HEK293 (cell line): ENCODE measurements at regions not wholly inside any gene's neighbourhood (a gene's known extent, or its start where the extent isn't known, plus 50 kb on each side); places are given as distances from the start of the nearest gene placed in this dataset.
A peak's percentile ranks its signal among the peaks of the same experiment; 100 is the strongest.

Source experiments
- CTCF ChIA-PET: fragments of 350-600 bp; formaldehyde crosslinking; extraction: SDS; loops from one replicate; lab custom pipeline; 2021; ENCODE audit warnings: antibody characterized with exemption; lab: Yijun Ruan, JAX
- POLR2A ChIA-PET: fragments of 300-600 bp; formaldehyde crosslinking; extraction: SDS; loops from one replicate; lab custom pipeline; 2020; ENCODE audit warnings: antibody characterized with exemption, inconsistent platforms; lab: Yijun Ruan, JAX
- H3K27ac ChIP-seq: fragments of 200-500 bp; sonication (Bioruptor generic); 2 replicates; pipeline ENCODE4 v1.5.1; 2014; ENCODE audit warnings: low read depth, low read length, control low read depth, inconsistent platforms; ENCODE audit errors: extremely low read depth
- H3K36me3 ChIP-seq, 2 experiments: fragments of 200-500 bp in 1 of 2; sonication (Bioruptor generic) in 1 of 2; 1 replicate in 1 of 2; 2 replicates in 1 of 2; pipeline ENCODE4 v1.5.1; 2014 to 2017; ENCODE audit warnings: inconsistent platforms in 2 of 2, low read length in 2 of 2; ENCODE audit not compliant: control insufficient read depth in 2 of 2, insufficient read depth in 1 of 2
- H3K4me1 ChIP-seq: fragments of 200-500 bp; sonication (Bioruptor generic); 2 replicates; pipeline ENCODE4 v1.5.1; 2014; ENCODE audit warnings: mild to moderate bottlenecking, low read length, inconsistent platforms; ENCODE audit not compliant: control insufficient read depth, insufficient read depth
- H3K4me3 ChIP-seq: 2 replicates; pipeline ENCODE4 v1.5.1; 2011; ENCODE audit warnings: low read depth, mild to moderate bottlenecking, control low read depth, low read length, moderate library complexity
- H3K9me3 ChIP-seq: fragments of 200-500 bp; sonication (Bioruptor generic); 2 replicates; pipeline ENCODE4 v1.5.1; 2014; ENCODE audit warnings: low read depth, low read length, inconsistent platforms; ENCODE audit not compliant: control insufficient read depth, insufficient read depth
- BCL11B ChIP-seq: fragments of 450-650 bp; formaldehyde crosslinking; IDR thresholded peaks from 2 replicates; pipeline ENCODE4 v1.5.1; 2016; ENCODE audit warnings: low read depth, missing biosample characterization, missing genetic modification characterization
- GLI2 ChIP-seq: fragments of 450-650 bp; formaldehyde crosslinking; IDR thresholded peaks from 2 replicates; pipeline ENCODE4; 2017; ENCODE audit warnings: missing biosample characterization, missing genetic modification characterization, low read depth, borderline replicate concordance
- KLF9 ChIP-seq: fragments of 450-650 bp; formaldehyde crosslinking; IDR thresholded peaks from 2 replicates; pipeline ENCODE4 v1.5.1; 2016; ENCODE audit warnings: missing biosample characterization, missing genetic modification characterization, low read depth
- MYNN ChIP-seq: fragments of 450-650 bp; formaldehyde crosslinking; IDR thresholded peaks from 2 replicates; pipeline ENCODE4 v1.5.1; 2016; ENCODE audit warnings: missing biosample characterization, missing genetic modification characterization, borderline replicate concordance
- RBAK ChIP-seq: fragments of 450-650 bp; formaldehyde crosslinking; IDR thresholded peaks from 2 replicates; pipeline ENCODE4 v1.5.1; 2016; ENCODE audit warnings: missing biosample characterization, missing genetic modification characterization
- SETDB1 ChIP-seq: IDR thresholded peaks from one replicate; pipeline ENCODE4 v1.6.1; 2017; ENCODE audit warnings: mild to moderate bottlenecking, low read length, moderate library complexity, mixed read lengths; ENCODE audit not compliant: insufficient read length
- SP3 ChIP-seq: fragments of 450-650 bp; formaldehyde crosslinking; IDR thresholded peaks from 2 replicates; pipeline ENCODE4 v1.5.1; 2016; ENCODE audit warnings: missing biosample characterization, missing genetic modification characterization
- TCF7L2 ChIP-seq: IDR thresholded peaks from 2 replicates; pipeline ENCODE4 v1.6.1; 2011; ENCODE audit warnings: low read depth, mild to moderate bottlenecking, inconsistent platforms, low read length, moderate library complexity, borderline replicate concordance
- ZFHX2 ChIP-seq: fragments of 450-650 bp; formaldehyde crosslinking; conservative IDR thresholded peaks from 2 replicates; pipeline ENCODE4 v1.5.1; 2016; ENCODE audit warnings: missing biosample characterization, missing genetic modification characterization
- ZFP37 ChIP-seq: fragments of 450-650 bp; formaldehyde crosslinking; IDR thresholded peaks from 2 replicates; pipeline ENCODE4 v1.5.1; 2016; ENCODE audit warnings: missing biosample characterization, missing genetic modification characterization
- ZNF146 ChIP-seq: fragments of 450-650 bp; formaldehyde crosslinking; IDR thresholded peaks from 2 replicates; pipeline ENCODE4 v1.5.1; 2016; ENCODE audit warnings: missing biosample characterization, missing genetic modification characterization
- ZNF433 ChIP-seq: fragments of 450-650 bp; formaldehyde crosslinking; IDR thresholded peaks from 2 replicates; pipeline ENCODE4 v1.5.1; 2016; ENCODE audit warnings: missing biosample characterization, missing genetic modification characterization, low read depth
- ZNF48 ChIP-seq: fragments of 450-650 bp; formaldehyde crosslinking; IDR thresholded peaks from 2 replicates; pipeline ENCODE4 v1.5.1; 2016; ENCODE audit warnings: missing biosample characterization, missing genetic modification characterization
- ZNF548 ChIP-seq: fragments of 450-650 bp; formaldehyde crosslinking; IDR thresholded peaks from 2 replicates; pipeline ENCODE4 v1.5.1; 2016; ENCODE audit warnings: missing biosample characterization, missing genetic modification characterization
- ZNF629 ChIP-seq: fragments of 450-650 bp; formaldehyde crosslinking; IDR thresholded peaks from 2 replicates; pipeline ENCODE4 v1.5.1; 2017; ENCODE audit warnings: missing biosample characterization, missing genetic modification characterization
- ZNF670 ChIP-seq: fragments of 450-650 bp; formaldehyde crosslinking; IDR thresholded peaks from 2 replicates; pipeline ENCODE4 v1.5.1; 2016; ENCODE audit warnings: missing biosample characterization, missing genetic modification characterization, low read depth
- ZNF677 ChIP-seq: fragments of 450-650 bp; IDR thresholded peaks from 2 replicates; pipeline ENCODE4 v1.5.0; 2018; ENCODE audit warnings: missing biosample characterization, mild to moderate bottlenecking, missing genetic modification characterization, moderate library complexity
- ZNF701 ChIP-seq: fragments of 450-650 bp; formaldehyde crosslinking; IDR thresholded peaks from 2 replicates; pipeline ENCODE4 v1.5.1; 2016; ENCODE audit warnings: missing biosample characterization, missing genetic modification characterization
- ZNF747 ChIP-seq: fragments of 450-650 bp; formaldehyde crosslinking; IDR thresholded peaks from 2 replicates; pipeline ENCODE4 v1.5.1; 2016; ENCODE audit warnings: missing biosample characterization, missing genetic modification characterization
- ZNF777 ChIP-seq: fragments of 450-650 bp; formaldehyde crosslinking; IDR thresholded peaks from 2 replicates; pipeline ENCODE4 v1.5.1; 2017; ENCODE audit warnings: missing biosample characterization, missing genetic modification characterization, borderline replicate concordance
- ZNF792 ChIP-seq: fragments of 450-650 bp; formaldehyde crosslinking; IDR thresholded peaks from 2 replicates; pipeline ENCODE4 v1.5.1; 2016; ENCODE audit warnings: missing biosample characterization, missing genetic modification characterization
- TF ChIP-seq, protein P1 (sequence below): fragments of 450-650 bp; formaldehyde crosslinking; IDR thresholded peaks from 2 replicates; pipeline ENCODE4 v1.5.1; 2016; ENCODE audit warnings: missing biosample characterization, missing genetic modification characterization
- TF ChIP-seq, protein P2 (sequence below): fragments of 450-650 bp; formaldehyde crosslinking; optimal IDR thresholded peaks from 2 replicates; pipeline ENCODE3; 2016; ENCODE audit warnings: missing biosample characterization, mild to moderate bottlenecking, missing genetic modification characterization
- TF ChIP-seq, protein P3 (sequence below): fragments of 450-650 bp; formaldehyde crosslinking; IDR thresholded peaks from 2 replicates; pipeline ENCODE4 v1.5.1; 2016; ENCODE audit warnings: missing biosample characterization, missing genetic modification characterization
- TF ChIP-seq, protein P4 (sequence below): fragments of 450-650 bp; formaldehyde crosslinking; IDR thresholded peaks from 2 replicates; pipeline ENCODE4 v1.5.1; 2016; ENCODE audit warnings: missing biosample characterization, missing genetic modification characterization

DNA sequence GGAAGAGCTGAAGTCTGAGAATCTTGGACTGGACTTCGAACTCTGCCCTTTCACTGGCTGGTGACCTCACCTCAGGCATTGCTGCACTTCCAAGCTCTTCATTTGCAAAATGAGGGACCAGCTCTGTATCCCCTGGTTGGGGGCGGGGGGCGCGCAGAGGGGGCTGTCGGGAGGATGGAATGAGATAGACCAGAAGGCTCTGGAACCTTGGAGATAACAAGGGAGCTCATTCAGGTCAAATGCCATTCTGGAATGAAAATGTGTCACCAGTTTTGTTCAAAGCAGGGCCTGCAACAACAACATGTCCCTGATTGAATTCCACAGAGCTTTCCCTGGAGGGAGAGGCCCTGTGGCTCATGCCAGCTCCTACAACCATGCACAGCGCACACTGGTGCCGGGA, 370.5 kb downstream of the MN1 start:
- Histone ChIP-seq H3K4me3 (no peak overlapping the region), H3K27ac (no peak overlapping the region), H3K4me1 (no peaks in the 10 kb centered on the region), H3K9me3 (no peaks in the 10 kb centered on the region; the same call in 1 of the 2 replicates), H3K36me3 (no peaks in the 10 kb centered on the region)
- CTCF ChIA-PET: interaction anchor here (0.7 kb wide), 1 partner anchor 916 kb away, joined by 3 read pairs; no protein-coding TSS in a partner anchor
- no peak for TF ChIP-seq ZNF777
- TF ChIP-seq BCL11B (tag by site-specific recombination): no peak
- TF ChIP-seq ZNF548: no peak
- TF ChIP-seq TCF7L2: no peak
- TF ChIP-seq, protein P1, sequence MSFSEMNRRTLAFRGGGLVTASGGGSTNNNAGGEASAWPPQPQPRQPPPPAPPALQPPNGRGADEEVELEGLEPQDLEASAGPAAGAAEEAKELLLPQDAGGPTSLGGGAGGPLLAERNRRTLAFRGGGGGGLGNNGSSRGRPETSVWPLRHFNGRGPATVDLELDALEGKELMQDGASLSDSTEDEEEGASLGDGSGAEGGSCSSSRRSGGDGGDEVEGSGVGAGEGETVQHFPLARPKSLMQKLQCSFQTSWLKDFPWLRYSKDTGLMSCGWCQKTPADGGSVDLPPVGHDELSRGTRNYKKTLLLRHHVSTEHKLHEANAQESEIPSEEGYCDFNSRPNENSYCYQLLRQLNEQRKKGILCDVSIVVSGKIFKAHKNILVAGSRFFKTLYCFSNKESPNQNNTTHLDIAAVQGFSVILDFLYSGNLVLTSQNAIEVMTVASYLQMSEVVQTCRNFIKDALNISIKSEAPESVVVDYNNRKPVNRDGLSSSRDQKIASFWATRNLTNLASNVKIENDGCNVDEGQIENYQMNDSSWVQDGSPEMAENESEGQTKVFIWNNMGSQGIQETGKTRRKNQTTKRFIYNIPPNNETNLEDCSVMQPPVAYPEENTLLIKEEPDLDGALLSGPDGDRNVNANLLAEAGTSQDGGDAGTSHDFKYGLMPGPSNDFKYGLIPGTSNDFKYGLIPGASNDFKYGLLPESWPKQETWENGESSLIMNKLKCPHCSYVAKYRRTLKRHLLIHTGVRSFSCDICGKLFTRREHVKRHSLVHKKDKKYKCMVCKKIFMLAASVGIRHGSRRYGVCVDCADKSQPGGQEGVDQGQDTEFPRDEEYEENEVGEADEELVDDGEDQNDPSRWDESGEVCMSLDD (tag by site-specific recombination): no peak
- no peak for TF ChIP-seq ZNF747 (tag by site-specific recombination)
- no peak for TF ChIP-seq ZNF629
- no peak for TF ChIP-seq ZFP37 (tag by site-specific recombination)
- TF ChIP-seq, protein P2, sequence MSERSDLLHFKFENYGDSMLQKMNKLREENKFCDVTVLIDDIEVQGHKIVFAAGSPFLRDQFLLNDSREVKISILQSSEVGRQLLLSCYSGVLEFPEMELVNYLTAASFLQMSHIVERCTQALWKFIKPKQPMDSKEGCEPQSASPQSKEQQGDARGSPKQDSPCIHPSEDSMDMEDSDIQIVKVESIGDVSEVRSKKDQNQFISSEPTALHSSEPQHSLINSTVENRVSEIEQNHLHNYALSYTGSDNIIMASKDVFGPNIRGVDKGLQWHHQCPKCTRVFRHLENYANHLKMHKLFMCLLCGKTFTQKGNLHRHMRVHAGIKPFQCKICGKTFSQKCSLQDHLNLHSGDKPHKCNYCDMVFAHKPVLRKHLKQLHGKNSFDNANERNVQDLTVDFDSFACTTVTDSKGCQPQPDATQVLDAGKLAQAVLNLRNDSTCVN (tag by site-specific recombination): no peak
- TF ChIP-seq ZNF792 (tag by site-specific recombination): no peak
- TF ChIP-seq, protein P3, sequence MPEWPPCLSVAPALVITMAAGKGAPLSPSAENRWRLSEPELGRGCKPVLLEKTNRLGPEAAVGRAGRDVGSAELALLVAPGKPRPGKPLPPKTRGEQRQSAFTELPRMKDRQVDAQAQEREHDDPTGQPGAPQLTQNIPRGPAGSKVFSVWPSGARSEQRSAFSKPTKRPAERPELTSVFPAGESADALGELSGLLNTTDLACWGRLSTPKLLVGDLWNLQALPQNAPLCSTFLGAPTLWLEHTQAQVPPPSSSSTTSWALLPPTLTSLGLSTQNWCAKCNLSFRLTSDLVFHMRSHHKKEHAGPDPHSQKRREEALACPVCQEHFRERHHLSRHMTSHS (tag by site-specific recombination): no peak
- TF ChIP-seq ZFHX2 (tag by site-specific recombination): no peak
- no peak for TF ChIP-seq SP3 (tag by site-specific recombination)
- TF ChIP-seq MYNN: no peak
- no peak for TF ChIP-seq ZNF146 (tag by site-specific recombination)
- no peak for TF ChIP-seq ZNF701
- no peak for TF ChIP-seq GLI2 (tag by site-specific recombination)
- POLR2A ChIA-PET: no interaction called here

DNA sequence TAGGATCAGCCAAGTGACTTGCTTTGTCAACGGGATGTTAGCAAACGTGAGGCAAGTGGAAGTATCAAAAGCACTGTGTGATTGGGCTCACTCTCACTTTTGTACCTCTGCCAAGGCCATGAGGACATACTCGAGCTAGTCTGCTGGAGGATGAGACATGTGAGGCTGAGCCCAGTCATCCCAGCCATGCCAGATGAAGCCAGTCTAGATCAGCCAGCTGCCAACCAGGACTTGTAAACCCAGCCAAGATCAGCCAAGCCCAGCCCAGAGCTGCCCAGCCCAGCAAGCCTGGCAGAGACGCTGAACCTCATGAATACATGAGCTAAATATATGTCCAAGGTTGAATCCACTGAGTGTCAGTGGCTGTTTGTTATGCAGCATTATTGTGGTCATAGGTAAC, 369.7 kb downstream of the MN1 start:
- POLR2A ChIA-PET: no interaction called here
- Histone ChIP-seq H3K27ac (no peak overlapping the region), H3K9me3 (no peaks in the 10 kb centered on the region; the same call in 1 of the 2 replicates), H3K4me3 (no peak overlapping the region), H3K36me3 (no peaks in the 10 kb centered on the region), H3K4me1 (no peaks in the 10 kb centered on the region)
- no peak for TF ChIP-seq ZNF433
- peak; percentile 55 for TF ChIP-seq SETDB1
- TF ChIP-seq ZNF670 (tag by site-specific recombination): no peak
- peak; percentile 46; the same call in 1 of the 2 replicates for TF ChIP-seq RBAK
- TF ChIP-seq ZNF48 (tag by site-specific recombination): no peak
- TF ChIP-seq ZNF677 (tag by site-specific recombination): peak; percentile 95
- TF ChIP-seq KLF9 (tag by site-specific recombination): no peak
- TF ChIP-seq, protein P4, sequence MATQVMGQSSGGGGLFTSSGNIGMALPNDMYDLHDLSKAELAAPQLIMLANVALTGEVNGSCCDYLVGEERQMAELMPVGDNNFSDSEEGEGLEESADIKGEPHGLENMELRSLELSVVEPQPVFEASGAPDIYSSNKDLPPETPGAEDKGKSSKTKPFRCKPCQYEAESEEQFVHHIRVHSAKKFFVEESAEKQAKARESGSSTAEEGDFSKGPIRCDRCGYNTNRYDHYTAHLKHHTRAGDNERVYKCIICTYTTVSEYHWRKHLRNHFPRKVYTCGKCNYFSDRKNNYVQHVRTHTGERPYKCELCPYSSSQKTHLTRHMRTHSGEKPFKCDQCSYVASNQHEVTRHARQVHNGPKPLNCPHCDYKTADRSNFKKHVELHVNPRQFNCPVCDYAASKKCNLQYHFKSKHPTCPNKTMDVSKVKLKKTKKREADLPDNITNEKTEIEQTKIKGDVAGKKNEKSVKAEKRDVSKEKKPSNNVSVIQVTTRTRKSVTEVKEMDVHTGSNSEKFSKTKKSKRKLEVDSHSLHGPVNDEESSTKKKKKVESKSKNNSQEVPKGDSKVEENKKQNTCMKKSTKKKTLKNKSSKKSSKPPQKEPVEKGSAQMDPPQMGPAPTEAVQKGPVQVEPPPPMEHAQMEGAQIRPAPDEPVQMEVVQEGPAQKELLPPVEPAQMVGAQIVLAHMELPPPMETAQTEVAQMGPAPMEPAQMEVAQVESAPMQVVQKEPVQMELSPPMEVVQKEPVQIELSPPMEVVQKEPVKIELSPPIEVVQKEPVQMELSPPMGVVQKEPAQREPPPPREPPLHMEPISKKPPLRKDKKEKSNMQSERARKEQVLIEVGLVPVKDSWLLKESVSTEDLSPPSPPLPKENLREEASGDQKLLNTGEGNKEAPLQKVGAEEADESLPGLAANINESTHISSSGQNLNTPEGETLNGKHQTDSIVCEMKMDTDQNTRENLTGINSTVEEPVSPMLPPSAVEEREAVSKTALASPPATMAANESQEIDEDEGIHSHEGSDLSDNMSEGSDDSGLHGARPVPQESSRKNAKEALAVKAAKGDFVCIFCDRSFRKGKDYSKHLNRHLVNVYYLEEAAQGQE (tag by site-specific recombination): no peak
- CTCF ChIA-PET: no interaction called here
